ENCODE measurements at regions not wholly inside any gene's neighbourhood (a gene's known extent, or its start where the extent isn't known, plus 50 kb on each side); places are given as distances from the start of the nearest gene placed in this dataset.

- no peak for TF ChIP-seq MAX (IDR thresholded peaks at IDR 0.05)
- TF ChIP-seq CBX8 (IDR thresholded peaks at IDR 0.05; ENCODE audit: borderline replicate concordance, low read depth, low read length) = no peak
- TF ChIP-seq CTBP2 (IDR thresholded peaks at IDR 0.05; ENCODE audit: borderline replicate concordance, insufficient read depth, insufficient read length, low read length) = peak; percentile 74
- TF ChIP-seq YY1 (IDR thresholded peaks at IDR 0.05; ENCODE audit: low read depth, low read length) = no peak
- TF ChIP-seq ATF2 (IDR thresholded peaks at IDR 0.05; ENCODE audit: low read length) = no peak
- TF ChIP-seq NRF1 (IDR thresholded peaks at IDR 0.05; ENCODE audit: low read depth, low read length) = no peak
- no peak for TF ChIP-seq KDM1A (IDR thresholded peaks at IDR 0.05; ENCODE audit: borderline replicate concordance, low read length)
- TF ChIP-seq RNF2 (IDR thresholded peaks at IDR 0.05; ENCODE audit: borderline replicate concordance, low read depth, low read length, missing control alignments, poor library complexity, severe bottlenecking) = no peak
Observed at GRCh38 chr5:101942321-101942882, 353.7 kb downstream of the SLCO4C1 start (continued).

Measured in H1 (cell line).